ENCODE measurements at regions not wholly inside any gene's neighbourhood (a gene's known extent, or its start where the extent isn't known, plus 50 kb on each side); places are given as distances from the start of the nearest gene placed in this dataset.

DNA sequence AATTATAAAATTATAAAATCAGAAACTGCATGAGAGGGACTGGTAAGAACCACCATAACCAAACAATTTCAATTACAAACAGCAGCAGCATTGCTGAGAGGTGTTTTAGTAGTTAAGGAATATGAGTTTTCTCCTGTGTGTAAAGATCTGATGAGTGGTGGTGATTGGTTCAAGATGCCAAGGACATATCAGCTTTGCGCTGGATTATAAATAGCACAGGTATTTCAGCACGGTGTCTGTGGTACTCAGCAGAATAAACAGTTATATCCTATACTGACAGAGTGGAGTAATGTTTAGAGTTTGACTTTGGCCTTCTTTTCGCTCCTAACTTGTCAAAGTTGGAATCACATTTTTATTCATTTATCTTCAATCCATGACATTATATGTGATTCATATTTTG lies 501.0 kb downstream of the CDH26 start:
- H3K9me3 Mint-ChIP-seq (ENCODE audit: unreplicated experiment) = peaks cover 2% of the 10 kb centered on the region
- Histone ChIP-seq H3K9me3 (ENCODE audit: insufficient read depth, low read depth, low read length) (no peaks in the 10 kb centered on the region), H3K4me3 (ENCODE audit: insufficient read depth, low read depth, low read length) (no peak overlapping the region), H3K27me3 (ENCODE audit: insufficient read depth, low read length) (no peaks in the 10 kb centered on the region), H3K79me2 (ENCODE audit: insufficient read depth, low read length) (no peaks in the 10 kb centered on the region), H2AFZ (ENCODE audit: low read depth, low read length) (no peak overlapping the region), H3K9ac (ENCODE audit: low read length) (no peak overlapping the region), H3K27ac (ENCODE audit: low read depth, low read length) (no peak overlapping the region), H3K4me2 (ENCODE audit: low read length) (no peak overlapping the region), H4K20me1 (ENCODE audit: insufficient read depth, low read length) (no peaks in the 10 kb centered on the region), H3K4me1 (ENCODE audit: insufficient read depth, low read length) (no peaks in the 10 kb centered on the region), H3K36me3 (ENCODE audit: insufficient read depth, low read length) (no peaks in the 10 kb centered on the region)
- peaks cover 15% of the 10 kb centered on the region for H3K27me3 Mint-ChIP-seq (ENCODE audit: low read depth, unreplicated experiment)
- H3K4me3 Mint-ChIP-seq (ENCODE audit: unreplicated experiment) = no peak overlapping the region
- TF ChIP-seq, protein P1, sequence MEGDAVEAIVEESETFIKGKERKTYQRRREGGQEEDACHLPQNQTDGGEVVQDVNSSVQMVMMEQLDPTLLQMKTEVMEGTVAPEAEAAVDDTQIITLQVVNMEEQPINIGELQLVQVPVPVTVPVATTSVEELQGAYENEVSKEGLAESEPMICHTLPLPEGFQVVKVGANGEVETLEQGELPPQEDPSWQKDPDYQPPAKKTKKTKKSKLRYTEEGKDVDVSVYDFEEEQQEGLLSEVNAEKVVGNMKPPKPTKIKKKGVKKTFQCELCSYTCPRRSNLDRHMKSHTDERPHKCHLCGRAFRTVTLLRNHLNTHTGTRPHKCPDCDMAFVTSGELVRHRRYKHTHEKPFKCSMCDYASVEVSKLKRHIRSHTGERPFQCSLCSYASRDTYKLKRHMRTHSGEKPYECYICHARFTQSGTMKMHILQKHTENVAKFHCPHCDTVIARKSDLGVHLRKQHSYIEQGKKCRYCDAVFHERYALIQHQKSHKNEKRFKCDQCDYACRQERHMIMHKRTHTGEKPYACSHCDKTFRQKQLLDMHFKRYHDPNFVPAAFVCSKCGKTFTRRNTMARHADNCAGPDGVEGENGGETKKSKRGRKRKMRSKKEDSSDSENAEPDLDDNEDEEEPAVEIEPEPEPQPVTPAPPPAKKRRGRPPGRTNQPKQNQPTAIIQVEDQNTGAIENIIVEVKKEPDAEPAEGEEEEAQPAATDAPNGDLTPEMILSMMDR (IDR thresholded peaks at IDR 0.05; ENCODE audit: insufficient read depth, low read depth, low read length) = no peak
- TF ChIP-seq EZH2 (IDR thresholded peaks at IDR 0.05; ENCODE audit: insufficient read depth, low read length) = no peak
- no peaks in the 10 kb centered on the region for H3K4me1 Mint-ChIP-seq (ENCODE audit: low read depth, unreplicated experiment)
- no peak overlapping the region for H3K27ac Mint-ChIP-seq (ENCODE audit: unreplicated experiment)
- DNase-seq (ENCODE audit: low read depth) (no peak), FAIRE-seq (no peak)
- no peaks in the 10 kb centered on the region for H3K36me3 Mint-ChIP-seq (ENCODE audit: low read depth, unreplicated experiment)

DNA sequence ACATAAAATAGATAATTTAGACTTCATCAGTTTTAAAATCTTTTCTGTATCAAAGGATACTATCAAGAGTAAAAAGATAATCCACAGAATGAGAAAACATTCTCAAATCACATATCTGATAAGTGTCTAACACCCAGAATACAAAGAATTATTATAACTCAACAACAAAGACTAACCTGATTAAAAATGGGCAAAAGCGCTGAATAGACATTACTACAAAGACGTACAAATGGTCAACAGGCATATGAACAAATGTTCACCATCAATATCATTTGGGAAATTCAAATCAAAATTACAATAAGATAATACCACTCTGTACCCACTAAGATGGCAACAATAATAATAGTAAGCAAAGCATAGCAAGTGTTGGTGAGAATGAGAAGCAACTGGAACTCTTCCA lies 503.8 kb downstream of the CDH26 start:
- H3K79me2 ChIP-seq (ENCODE audit: insufficient read depth, low read length) = no peaks in the 10 kb centered on the region
- peaks cover 10% of the 10 kb centered on the region for H3K27me3 Mint-ChIP-seq (ENCODE audit: low read depth, unreplicated experiment)
- no peak for TF ChIP-seq EZH2 (IDR thresholded peaks at IDR 0.05; ENCODE audit: insufficient read depth, low read length)
- TF ChIP-seq, protein P1 (IDR thresholded peaks at IDR 0.05; ENCODE audit: insufficient read depth, low read depth, low read length) = no peak

DNA sequence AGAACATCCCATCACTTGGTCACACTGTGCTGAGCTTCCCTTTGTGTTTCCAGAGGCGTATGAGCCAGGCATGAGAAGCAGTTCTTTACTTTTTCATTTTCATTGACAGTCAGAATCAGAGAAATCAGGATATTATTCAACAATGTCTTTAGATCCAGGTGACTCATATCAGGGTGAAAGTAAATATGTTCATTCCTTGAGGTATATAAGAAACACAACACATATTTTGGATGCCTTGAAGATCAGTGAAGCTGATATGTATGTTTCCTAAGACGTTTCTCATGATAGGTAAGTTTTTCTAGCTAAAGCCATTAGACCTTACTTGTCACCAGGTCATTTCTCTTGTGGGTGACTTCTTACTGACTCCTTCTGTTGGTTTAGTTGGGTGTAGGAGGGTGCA lies 505.6 kb downstream of the CDH26 start:
- DNase-seq (ENCODE audit: low read depth) (no peak), FAIRE-seq (no peak)
- Histone ChIP-seq H3K27me3 (ENCODE audit: insufficient read depth, low read length) (no peaks in the 10 kb centered on the region), H3K9me3 (ENCODE audit: insufficient read depth, low read depth, low read length) (no peaks in the 10 kb centered on the region), H3K36me3 (ENCODE audit: insufficient read depth, low read length) (no peaks in the 10 kb centered on the region), H3K4me3 (ENCODE audit: insufficient read depth, low read depth, low read length) (no peak overlapping the region), H3K9ac (ENCODE audit: low read length) (no peak overlapping the region), H4K20me1 (ENCODE audit: insufficient read depth, low read length) (no peaks in the 10 kb centered on the region), H3K27ac (ENCODE audit: low read depth, low read length) (no peak overlapping the region), H2AFZ (ENCODE audit: low read depth, low read length) (no peak overlapping the region), H3K4me1 (ENCODE audit: insufficient read depth, low read length) (no peaks in the 10 kb centered on the region), H3K4me2 (ENCODE audit: low read length) (no peak overlapping the region), H3K79me2 (ENCODE audit: insufficient read depth, low read length) (no peaks in the 10 kb centered on the region)
- TF ChIP-seq, protein P1 (IDR thresholded peaks at IDR 0.05; ENCODE audit: insufficient read depth, low read depth, low read length) = no peak
- no peak for TF ChIP-seq EZH2 (IDR thresholded peaks at IDR 0.05; ENCODE audit: insufficient read depth, low read length)
- H3K4me3 Mint-ChIP-seq (ENCODE audit: unreplicated experiment) = no peak overlapping the region
- H3K27ac Mint-ChIP-seq (ENCODE audit: unreplicated experiment) = no peak overlapping the region
- H3K27me3 Mint-ChIP-seq (ENCODE audit: low read depth, unreplicated experiment) = peaks cover 4% of the 10 kb centered on the region
- no peaks in the 10 kb centered on the region for H3K36me3 Mint-ChIP-seq (ENCODE audit: low read depth, unreplicated experiment)
- H3K4me1 Mint-ChIP-seq (ENCODE audit: low read depth, unreplicated experiment) = no peaks in the 10 kb centered on the region
- no peaks in the 10 kb centered on the region for H3K9me3 Mint-ChIP-seq (ENCODE audit: unreplicated experiment)

More for the DNA sequence above, 503.8 kb downstream of the CDH26 start:
- Histone ChIP-seq H3K27me3 (ENCODE audit: insufficient read depth, low read length) (no peaks in the 10 kb centered on the region), H3K4me3 (ENCODE audit: insufficient read depth, low read depth, low read length) (no peak overlapping the region), H3K4me1 (ENCODE audit: insufficient read depth, low read length) (no peaks in the 10 kb centered on the region), H3K4me2 (ENCODE audit: low read length) (no peak overlapping the region), H3K9ac (ENCODE audit: low read length) (no peak overlapping the region), H3K36me3 (ENCODE audit: insufficient read depth, low read length) (no peaks in the 10 kb centered on the region), H3K9me3 (ENCODE audit: insufficient read depth, low read depth, low read length) (no peaks in the 10 kb centered on the region), H2AFZ (ENCODE audit: low read depth, low read length) (no peak overlapping the region), H3K27ac (ENCODE audit: low read depth, low read length) (no peak overlapping the region), H4K20me1 (ENCODE audit: insufficient read depth, low read length) (no peaks in the 10 kb centered on the region)
- Mint-ChIP-seq H3K9me3 (ENCODE audit: unreplicated experiment) (peaks cover 2% of the 10 kb centered on the region), H3K27ac (ENCODE audit: unreplicated experiment) (no peak overlapping the region), H3K4me3 (ENCODE audit: unreplicated experiment) (no peak overlapping the region), H3K36me3 (ENCODE audit: low read depth, unreplicated experiment) (no peaks in the 10 kb centered on the region), H3K4me1 (ENCODE audit: low read depth, unreplicated experiment) (no peaks in the 10 kb centered on the region)
- DNase-seq (ENCODE audit: low read depth) = no peak
- FAIRE-seq = no peak

All from astrocyte (in vitro differentiated cells and primary cell).